ENCODE measurements at regions not wholly inside any gene's neighbourhood (a gene's known extent, or its start where the extent isn't known, plus 50 kb on each side); places are given as distances from the start of the nearest gene placed in this dataset.

- Histone ChIP-seq H2AFZ (ENCODE audit: low read depth, low read length) (no peak overlapping the region), H3K4me2 (ENCODE audit: low read length) (no peak overlapping the region), H4K20me1 (ENCODE audit: insufficient read depth, low read length) (no peaks in the 10 kb centered on the region), H3K9me3 (ENCODE audit: insufficient read depth, low read depth, low read length) (no peaks in the 10 kb centered on the region), H3K36me3 (ENCODE audit: insufficient read depth, low read length) (no peaks in the 10 kb centered on the region), H3K79me2 (ENCODE audit: insufficient read depth, low read length) (no peaks in the 10 kb centered on the region), H3K27me3 (ENCODE audit: insufficient read depth, low read length) (peaks cover 15% of the 10 kb centered on the region), H3K4me1 (ENCODE audit: insufficient read depth, low read length) (peaks cover 13% of the 10 kb centered on the region), H3K27ac (ENCODE audit: low read depth, low read length) (no peak overlapping the region), H3K4me3 (ENCODE audit: insufficient read depth, low read depth, low read length) (no peak overlapping the region), H3K9ac (ENCODE audit: low read length) (no peak overlapping the region)
- Mint-ChIP-seq H3K27ac (ENCODE audit: unreplicated experiment) (no peak overlapping the region), H3K27me3 (ENCODE audit: low read depth, unreplicated experiment) (peaks cover 30% of the 10 kb centered on the region), H3K36me3 (ENCODE audit: low read depth, unreplicated experiment) (peaks cover 3% of the 10 kb centered on the region), H3K9me3 (ENCODE audit: unreplicated experiment) (peaks cover 5% of the 10 kb centered on the region), H3K4me1 (ENCODE audit: low read depth, unreplicated experiment) (peaks cover 16% of the 10 kb centered on the region), H3K4me3 (ENCODE audit: unreplicated experiment) (no peak overlapping the region)
- FAIRE-seq: no peak
- DNase-seq (ENCODE audit: low read depth): no peak
- no peak for TF ChIP-seq EZH2 (IDR thresholded peaks at IDR 0.05; ENCODE audit: insufficient read depth, low read length)
- TF ChIP-seq CTCF (IDR thresholded peaks at IDR 0.05; ENCODE audit: insufficient read depth, low read depth, low read length): no peak
Measured at GRCh38 chr20:25135031-25135430, 53.1 kb upstream of the VSX1 start.

- no peaks in the 10 kb centered on the region for H4K20me1 ChIP-seq (ENCODE audit: insufficient read depth, low read length)
- peaks cover 1% of the 10 kb centered on the region for H3K9me3 Mint-ChIP-seq (ENCODE audit: unreplicated experiment)
- H3K36me3 ChIP-seq (ENCODE audit: insufficient read depth, low read length): no peaks in the 10 kb centered on the region
- no peak overlapping the region for H3K9ac ChIP-seq (ENCODE audit: low read length)
- TF ChIP-seq EZH2 (IDR thresholded peaks at IDR 0.05; ENCODE audit: insufficient read depth, low read length): no peak
- no peak for TF ChIP-seq CTCF (IDR thresholded peaks at IDR 0.05; ENCODE audit: insufficient read depth, low read depth, low read length)
- peaks cover 24% of the 10 kb centered on the region for H3K27me3 ChIP-seq (ENCODE audit: insufficient read depth, low read length)
- H3K4me3 Mint-ChIP-seq (ENCODE audit: unreplicated experiment): no peak overlapping the region
- peaks cover 16% of the 10 kb centered on the region for H3K4me1 Mint-ChIP-seq (ENCODE audit: low read depth, unreplicated experiment)
- peaks cover 33% of the 10 kb centered on the region for H3K27me3 Mint-ChIP-seq (ENCODE audit: low read depth, unreplicated experiment)
- H3K4me1 ChIP-seq (ENCODE audit: insufficient read depth, low read length): peaks cover 13% of the 10 kb centered on the region
- no peak overlapping the region for H2AFZ ChIP-seq (ENCODE audit: low read depth, low read length)
- no peak for FAIRE-seq
- H3K4me2 ChIP-seq (ENCODE audit: low read length): no peak overlapping the region
- H3K27ac Mint-ChIP-seq (ENCODE audit: unreplicated experiment): no peak overlapping the region
- H3K4me3 ChIP-seq (ENCODE audit: insufficient read depth, low read depth, low read length): no peak overlapping the region
- no peaks in the 10 kb centered on the region for H3K9me3 ChIP-seq (ENCODE audit: insufficient read depth, low read depth, low read length)
- no peaks in the 10 kb centered on the region for H3K79me2 ChIP-seq (ENCODE audit: insufficient read depth, low read length)
- no peak for DNase-seq (ENCODE audit: low read depth)
- peaks cover 3% of the 10 kb centered on the region for H3K36me3 Mint-ChIP-seq (ENCODE audit: low read depth, unreplicated experiment)
- no peak overlapping the region for H3K27ac ChIP-seq (ENCODE audit: low read depth, low read length)
Measured at GRCh38 chr20:25136056-25136455, 54.1 kb upstream of the VSX1 start.

GRCh38 chr20:25136643-25137559 is 55.0 kb upstream of the VSX1 start:
- no peak overlapping the region for H3K9ac ChIP-seq (ENCODE audit: low read length)
- TF ChIP-seq EZH2 (IDR thresholded peaks at IDR 0.05; ENCODE audit: insufficient read depth, low read length) (no peak), CTCF (IDR thresholded peaks at IDR 0.05; ENCODE audit: insufficient read depth, low read depth, low read length) (no peak)
- no peaks in the 10 kb centered on the region for H4K20me1 ChIP-seq (ENCODE audit: insufficient read depth, low read length)
- H3K27ac ChIP-seq (ENCODE audit: low read depth, low read length): no peak overlapping the region
- H3K4me1 ChIP-seq (ENCODE audit: insufficient read depth, low read length): peaks cover 13% of the 10 kb centered on the region
- H3K79me2 ChIP-seq (ENCODE audit: insufficient read depth, low read length): no peaks in the 10 kb centered on the region
- DNase-seq (ENCODE audit: low read depth) (peak; percentile 87), FAIRE-seq (peak; percentile 43)
- H3K9me3 ChIP-seq (ENCODE audit: insufficient read depth, low read depth, low read length): no peaks in the 10 kb centered on the region
- Mint-ChIP-seq H3K27ac (ENCODE audit: unreplicated experiment) (peak overlapping the region; percentile 98), H3K36me3 (ENCODE audit: low read depth, unreplicated experiment) (peaks cover 3% of the 10 kb centered on the region), H3K4me3 (ENCODE audit: unreplicated experiment) (no peak overlapping the region), H3K9me3 (ENCODE audit: unreplicated experiment) (no peaks in the 10 kb centered on the region), H3K4me1 (ENCODE audit: low read depth, unreplicated experiment) (peaks cover 16% of the 10 kb centered on the region), H3K27me3 (ENCODE audit: low read depth, unreplicated experiment) (peaks cover 37% of the 10 kb centered on the region)
- H3K4me2 ChIP-seq (ENCODE audit: low read length): peak overlapping the region; percentile 44
- H3K4me3 ChIP-seq (ENCODE audit: insufficient read depth, low read depth, low read length): no peak overlapping the region
- H2AFZ ChIP-seq (ENCODE audit: low read depth, low read length): no peak overlapping the region
- H3K36me3 ChIP-seq (ENCODE audit: insufficient read depth, low read length): no peaks in the 10 kb centered on the region
- peaks cover 27% of the 10 kb centered on the region for H3K27me3 ChIP-seq (ENCODE audit: insufficient read depth, low read length)
